GM18867 (cell line): ENCODE measurements at regions not wholly inside any gene's neighbourhood (a gene's known extent, or its start where the extent isn't known, plus 50 kb on each side); places are given as distances from the start of the nearest gene placed in this dataset.

ENCODE experiments used
- ATAC-seq: cut with Tn5 transposase; IDR thresholded peaks from one replicate; pipeline ENCODE4 v1.9.1; 2021; ENCODE audit warnings: mild to moderate bottlenecking, moderate library complexity; ENCODE audit not compliant: unreplicated experiment

DNA sequence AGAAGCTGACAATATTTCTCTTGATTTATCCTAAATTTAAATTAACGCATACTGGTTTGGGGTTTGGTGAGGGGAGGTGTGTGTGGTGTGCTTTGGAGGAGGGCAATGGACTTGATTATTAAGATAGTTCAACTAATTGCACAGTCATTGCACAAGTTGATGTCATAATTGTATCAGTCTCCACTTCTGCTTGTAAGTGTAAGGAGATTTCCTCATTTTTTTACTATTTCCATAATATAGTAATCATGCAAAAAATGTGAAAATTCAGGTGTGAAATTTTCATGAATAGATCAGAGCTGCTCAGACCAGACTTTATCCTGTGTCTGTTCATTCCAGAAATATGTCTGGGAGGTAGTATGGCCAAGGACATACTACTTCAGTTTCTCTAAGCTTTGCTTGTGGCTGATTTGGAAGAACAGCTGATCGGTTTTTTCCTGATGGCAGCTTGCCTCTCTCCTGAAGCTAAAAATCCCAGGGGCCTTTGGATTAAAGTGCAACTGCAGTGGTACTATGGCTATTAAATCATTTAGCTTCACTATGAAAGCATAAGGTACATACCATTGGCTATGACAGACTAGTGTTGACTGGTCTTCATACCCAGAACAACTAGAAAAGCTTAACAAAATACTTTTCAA, 201.8 kb upstream of the MIR17HG start:
- no peak for ATAC-seq

DNA sequence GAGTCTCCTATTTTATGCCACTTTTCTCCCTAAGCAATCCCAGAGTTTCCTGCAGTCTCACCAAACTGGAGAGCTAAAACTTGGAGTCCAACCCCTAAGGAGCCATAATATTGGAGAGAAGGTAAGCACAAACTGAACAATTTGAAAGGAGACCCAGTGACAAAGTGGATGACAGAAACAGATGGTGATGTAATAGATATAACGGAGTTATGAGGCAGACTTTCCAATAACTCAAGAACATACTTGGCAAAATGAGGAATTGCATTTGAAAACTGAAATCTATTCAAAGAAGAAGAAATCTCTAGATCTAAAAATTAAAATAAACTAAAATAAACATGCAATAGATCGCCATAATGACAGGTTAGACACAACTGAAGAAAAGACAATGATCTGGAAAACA, 200.9 kb upstream of the MIR17HG start:
- no peak for ATAC-seq

DNA sequence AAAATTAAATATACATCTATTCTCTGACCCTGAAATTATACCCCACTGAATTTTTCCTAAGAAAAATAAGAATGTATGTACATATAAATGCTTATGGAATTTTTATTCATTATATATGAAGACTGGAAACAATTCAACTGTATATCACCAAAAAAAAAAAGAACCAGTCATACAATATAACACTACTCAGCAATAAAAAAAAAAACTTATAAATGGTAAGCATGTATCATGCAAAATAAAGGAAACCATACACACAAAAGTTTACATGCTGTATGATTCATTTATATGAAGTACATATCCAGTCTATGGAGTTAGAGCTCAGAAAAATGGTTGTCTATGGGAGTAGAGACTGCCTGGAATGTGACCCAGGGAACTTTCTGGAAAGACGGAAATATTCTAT, 199.4 kb upstream of the MIR17HG start:
- no peak for ATAC-seq

DNA sequence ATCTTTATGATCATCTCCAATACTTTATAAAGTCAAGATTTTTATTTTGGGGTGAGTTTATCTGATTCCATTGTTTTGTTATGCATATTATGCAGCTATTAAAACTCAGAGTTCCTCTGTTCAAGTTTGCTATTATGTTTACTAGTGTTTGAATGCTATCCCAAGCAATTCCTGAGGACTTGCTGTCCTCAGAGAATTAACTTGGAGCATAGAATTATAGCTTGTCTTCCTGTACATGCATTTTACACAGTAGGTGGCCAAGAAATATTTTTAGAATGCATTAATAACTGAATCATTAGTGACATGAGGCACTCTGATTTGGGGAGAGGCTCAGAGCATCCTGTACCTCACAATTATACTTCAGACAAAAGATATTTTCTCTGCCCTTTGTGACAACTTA, 195.6 kb upstream of the MIR17HG start:
- no peak for ATAC-seq

DNA sequence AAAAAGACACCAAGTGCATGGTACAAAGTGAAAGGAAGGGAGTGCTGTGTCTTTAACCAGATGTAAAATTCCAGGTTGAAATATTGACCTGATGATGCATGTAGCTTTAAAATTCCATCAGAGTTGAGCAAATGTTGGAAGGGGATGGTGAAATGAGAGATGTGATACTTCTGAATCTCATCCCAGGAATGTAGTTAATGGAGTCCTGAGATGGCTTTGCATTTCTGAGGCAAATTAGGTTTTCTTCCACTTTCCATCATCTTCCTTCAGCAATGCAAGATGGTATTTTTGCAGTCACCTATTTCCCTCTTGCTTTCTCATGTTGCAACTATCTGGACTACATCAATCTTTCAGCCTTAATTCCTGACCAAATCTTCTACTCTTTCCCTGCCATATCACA, 194.1 kb upstream of the MIR17HG start:
- no peak for ATAC-seq

DNA sequence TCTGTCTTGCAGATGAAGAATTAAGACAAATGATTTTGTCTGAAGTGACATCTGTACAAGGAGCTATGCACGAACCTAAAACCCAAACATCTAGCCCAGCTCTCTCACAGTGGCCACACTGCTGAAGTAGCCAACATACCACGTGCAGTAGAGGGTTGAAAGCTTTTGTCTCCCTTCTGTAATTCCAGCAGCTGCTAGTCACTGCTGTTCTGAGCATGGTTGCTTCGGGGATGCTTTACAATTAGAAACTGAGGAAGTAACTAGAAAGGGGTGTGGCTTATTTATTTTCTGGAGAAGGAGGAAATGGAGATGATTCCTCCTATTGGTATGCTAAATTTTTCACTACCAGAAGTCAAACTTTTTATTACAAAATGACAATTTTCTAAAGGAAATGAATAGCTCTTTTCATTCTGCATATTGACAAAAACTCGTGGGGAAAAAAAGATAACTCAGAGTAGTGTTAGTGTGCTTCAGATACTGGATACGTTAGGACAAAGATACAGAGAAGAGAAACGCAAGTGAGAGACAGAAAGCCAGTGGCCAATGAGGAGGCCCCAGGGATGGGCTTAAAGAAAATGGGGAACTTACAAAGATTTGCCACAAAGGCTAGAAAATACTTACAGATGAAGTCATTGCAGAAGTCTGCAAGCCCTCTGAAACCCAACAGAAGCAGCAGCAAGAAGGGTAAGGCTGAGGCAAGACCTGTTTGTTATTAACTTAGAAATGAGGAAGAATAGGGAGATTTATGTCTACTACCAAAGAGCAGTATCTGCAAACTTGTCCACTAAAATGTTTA, 192.7 kb upstream of the MIR17HG start:
- peak; percentile 82 for ATAC-seq

DNA sequence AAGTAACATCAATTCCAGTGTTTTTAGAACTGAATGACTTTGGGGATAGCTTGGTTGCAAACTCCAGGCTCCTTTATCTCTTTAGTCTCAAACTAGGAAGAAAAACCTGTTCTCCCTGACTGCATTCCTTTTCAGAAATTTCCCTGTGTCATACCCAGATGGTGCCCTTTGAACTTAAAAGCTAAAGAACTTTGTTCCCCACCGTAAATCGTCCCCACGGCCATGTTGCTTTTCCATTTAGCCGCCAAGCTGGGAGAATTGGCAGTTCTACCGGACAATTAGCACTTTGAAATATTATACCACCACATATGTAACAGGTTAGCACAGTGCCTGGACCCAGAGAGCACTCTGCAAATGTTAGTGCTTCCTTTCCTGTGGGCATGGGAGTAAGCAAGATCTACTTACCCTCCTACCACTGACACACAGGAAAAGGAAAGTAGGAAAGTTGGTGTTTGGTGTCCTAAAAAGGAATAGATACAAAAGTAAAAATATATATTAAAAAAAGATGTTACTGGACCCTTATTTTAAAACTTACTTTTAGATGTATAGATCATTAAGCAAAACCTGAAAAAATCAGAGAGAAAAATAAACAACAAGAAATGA, 191.9 kb upstream of the MIR17HG start:
- no peak for ATAC-seq

DNA sequence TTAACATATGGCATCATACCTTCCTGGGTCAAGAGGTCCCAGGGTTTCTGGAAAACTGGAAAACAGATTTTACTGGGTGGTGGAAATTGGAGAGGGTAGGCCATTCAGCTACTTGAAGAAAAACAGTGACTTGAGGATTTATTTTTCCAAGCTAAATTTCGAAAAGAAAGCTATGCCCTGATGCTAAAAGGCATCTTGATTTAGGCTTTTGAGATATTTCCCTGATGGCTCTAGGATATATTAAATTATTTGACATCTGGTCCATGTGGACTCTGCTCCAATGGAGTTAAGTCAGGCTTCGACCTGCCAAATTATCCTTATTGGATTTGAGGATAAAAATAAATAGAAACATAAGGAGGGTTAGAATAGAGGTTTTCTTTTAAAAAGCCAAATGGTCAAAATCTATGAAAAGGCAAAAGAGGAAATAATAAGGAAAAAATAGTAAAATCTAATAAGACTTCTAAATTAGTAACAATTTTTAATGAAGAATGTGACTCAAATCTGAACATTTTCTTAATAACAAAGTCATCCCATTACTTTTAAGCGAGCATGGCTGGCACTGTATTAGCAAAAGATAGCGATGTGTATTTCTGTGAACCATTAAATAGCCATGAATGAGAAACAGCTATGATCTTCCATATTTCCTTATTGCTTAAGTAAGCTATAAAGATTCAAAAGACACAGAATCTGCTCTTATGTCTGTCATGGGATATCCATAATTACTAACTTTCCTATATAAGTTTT, 190.0 kb upstream of the MIR17HG start:
- no peak for ATAC-seq

DNA sequence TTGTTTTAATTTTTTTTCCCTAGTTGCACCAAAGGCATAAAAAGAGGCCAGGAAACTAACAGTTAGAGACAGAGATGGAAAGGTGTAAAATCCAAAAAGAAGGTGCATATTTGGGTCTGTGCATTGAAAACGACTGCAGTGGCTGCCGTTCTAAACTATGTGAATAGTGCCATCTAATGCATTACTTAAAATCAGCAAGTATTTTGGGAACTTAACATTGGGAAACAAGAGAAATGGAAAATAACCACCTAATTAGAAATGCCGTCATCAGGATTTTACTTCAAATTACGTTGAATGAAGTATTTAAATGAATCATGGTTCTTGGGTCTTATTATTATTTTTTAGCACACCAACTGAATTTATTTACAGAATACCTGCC, 189.5 kb upstream of the MIR17HG start:
- ATAC-seq, result no peak

DNA sequence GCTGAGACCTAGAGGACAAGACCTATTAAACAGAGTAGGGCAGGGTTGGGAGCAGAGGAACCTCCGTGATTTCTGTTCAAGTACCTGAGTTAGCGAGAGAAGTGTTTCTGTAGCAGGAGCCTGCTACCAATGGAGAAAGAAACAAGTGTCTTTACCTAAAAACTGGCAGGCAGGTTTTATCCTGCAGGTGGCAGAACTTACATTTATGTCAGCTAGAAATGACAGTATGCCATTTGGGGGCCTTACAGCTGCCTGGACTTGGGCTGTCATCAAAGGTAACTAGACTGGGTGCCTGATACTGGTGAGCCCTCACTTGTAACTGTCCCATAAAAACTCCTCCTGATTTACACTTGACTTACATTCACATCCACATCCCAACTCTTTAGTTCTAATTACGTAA, 185.3 kb upstream of the MIR17HG start:
- peak; percentile 54 for ATAC-seq

DNA sequence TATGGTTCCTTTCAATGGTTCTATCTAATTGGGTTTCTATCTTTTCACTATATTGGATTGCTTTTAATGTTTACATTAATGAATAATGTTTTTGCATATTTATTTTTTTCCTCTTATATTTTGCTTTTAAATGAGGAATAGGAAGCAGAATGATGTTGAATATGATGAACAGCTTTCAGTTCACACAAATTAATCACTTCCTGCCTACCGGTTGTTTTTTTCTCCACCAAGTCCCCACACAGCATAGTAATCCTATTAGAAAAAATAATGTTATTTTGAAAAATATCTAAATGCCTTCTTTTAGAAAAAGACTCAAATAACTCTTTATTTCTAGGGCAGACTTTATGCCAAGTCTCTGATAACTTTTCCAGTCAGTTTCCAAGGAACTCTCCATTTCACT, 184.9 kb upstream of the MIR17HG start:
- ATAC-seq, result no peak

DNA sequence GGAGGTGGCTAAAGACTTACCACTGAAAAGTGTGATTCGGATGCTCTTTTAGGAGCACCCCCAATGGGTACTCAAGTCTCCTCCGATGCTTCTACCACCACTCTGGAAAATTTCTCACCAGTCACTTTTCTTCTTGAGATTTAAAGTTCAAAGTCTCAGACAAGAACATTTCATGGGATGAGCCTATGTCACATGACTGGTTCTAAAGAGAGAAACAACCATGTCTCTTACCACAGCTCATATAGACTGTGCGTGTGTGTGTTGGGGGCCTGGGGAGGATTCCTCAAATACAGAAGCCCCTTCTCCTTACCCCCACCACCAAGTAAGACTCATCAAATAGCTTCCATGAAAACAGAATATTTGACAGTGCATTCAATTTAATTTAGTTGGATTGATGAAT, 181.7 kb upstream of the MIR17HG start:
- ATAC-seq, result no peak

DNA sequence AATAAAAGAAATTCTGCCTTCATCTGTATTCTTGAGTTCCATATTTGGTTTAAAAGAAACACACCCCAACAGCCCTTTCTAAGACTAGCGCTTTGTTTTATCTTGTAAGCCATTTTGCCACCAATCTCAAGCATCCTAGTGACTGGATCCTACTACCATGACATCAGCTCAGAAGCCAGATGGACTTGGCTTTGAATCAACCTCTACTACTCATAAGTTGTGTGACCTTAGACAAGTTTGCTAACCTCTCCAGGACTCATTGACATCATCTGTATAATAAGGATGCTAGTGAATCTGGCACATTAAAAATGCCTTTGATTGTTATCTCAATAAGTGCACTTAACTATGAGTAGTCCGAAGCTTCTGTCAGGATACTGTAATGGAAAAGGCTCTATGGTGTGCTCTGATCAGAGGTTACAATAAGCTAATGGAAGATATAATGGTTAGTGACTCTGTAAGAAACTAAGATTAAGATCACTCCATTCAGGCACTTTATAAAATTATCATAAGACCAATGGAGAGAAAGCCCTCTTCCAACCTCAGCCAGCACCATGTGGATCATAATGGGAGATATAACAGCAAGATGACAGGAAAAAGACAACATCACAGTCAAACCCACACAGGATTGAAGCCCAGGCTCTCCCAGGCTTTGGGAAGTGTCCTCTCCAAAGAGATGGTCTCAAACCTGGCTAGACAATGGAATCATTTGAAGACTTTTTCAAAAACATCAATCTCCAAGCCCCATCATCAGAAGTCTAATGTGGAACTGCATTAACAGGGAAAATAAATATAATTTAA, 180.6 kb upstream of the MIR17HG start:
- ATAC-seq, result no peak

DNA sequence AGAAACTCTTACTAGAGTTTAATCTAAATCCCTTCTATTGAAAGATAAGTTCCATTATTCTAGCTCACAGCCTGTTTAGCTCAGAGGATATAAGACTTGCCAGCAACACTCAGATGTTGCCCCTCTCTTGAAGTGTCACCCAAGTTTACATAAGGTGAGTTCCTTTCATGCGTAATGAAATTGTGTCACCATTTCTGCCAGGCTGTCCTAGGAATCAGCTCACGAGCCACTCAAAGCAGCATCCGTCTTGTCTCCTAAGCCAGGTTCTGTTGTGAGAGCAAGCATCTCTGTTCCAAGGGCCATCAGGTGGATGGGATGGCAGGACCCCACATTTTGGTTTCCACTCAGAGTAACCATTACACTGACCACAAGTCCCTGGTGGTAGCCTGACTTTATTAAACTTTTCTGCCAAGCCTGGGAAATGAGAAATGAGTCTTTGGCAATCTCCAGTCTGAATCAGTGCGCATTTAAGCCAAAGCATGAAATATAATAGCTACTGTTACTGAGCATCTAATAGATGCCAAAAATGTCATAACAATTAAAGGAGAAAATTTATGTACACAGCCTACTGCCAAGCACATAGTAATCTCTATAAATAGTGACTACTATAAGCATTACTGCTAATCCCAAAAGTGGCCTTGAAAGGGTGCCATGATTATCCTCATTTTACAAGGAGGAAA, 179.6 kb upstream of the MIR17HG start:
- no peak for ATAC-seq

DNA sequence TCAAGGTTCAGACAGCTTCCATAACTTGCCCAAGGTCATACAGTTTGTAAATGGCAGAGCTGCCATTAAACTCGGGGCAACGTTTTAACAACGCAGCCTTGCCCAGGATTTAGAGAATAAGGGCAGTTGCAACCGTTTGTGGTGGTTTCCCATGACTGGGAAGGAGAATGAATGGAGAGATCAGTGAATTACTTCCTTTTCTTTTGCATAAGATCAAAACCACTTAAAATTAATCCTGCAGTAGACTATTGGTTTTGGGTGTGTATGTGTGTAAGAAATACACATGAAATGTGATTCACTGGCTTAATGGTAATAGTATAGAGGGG, 179.1 kb upstream of the MIR17HG start:
- ATAC-seq, result no peak

DNA sequence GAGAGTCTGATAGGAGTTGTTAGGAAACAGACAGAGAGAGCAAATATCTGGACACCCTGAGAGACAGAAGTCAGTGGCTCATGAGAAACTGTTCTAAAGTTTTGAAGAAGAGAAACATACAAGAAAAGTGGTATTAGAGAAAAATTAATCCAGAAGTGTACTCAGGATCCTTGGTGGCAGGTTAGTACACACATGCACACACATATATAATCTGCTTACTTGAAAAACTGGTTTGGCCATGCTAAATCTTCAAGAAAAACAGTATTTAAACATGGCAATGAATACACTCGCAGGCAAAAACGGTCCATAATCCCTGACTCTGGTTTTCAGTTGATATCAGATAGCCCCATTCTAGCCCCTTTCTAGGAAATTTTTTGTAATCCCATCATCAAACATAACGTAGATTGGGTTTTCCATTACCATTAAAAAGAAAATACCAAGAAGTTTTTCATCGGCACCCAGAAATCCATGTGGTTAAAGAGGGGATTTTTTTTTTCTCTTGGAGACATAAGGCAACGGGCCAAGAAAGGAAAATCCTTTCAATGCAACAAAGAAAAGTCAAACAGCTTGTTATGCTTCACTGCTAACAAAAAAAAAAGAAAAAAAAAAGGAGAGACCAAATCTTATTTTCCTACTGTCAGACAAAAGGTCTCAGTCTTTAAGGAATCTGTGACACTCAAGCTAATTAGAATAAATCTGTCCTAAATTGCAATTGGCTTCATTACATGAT, 178.0 kb upstream of the MIR17HG start:
- ATAC-seq, result no peak

DNA sequence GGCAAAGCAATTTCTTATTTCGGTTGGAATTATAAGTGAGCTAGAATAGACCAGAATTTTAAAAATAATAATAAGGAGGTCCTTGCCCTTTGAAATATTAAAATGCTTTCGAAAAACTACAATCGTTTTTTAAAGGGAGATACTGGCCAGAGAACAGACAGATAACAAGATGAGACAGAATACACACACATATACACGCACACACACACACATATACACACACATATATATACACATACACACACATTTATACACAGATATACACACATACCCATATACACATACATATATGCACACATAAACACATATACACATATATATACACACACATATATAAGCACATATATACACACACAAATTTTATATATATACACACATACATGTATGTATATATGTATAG, 175.3 kb upstream of the MIR17HG start:
- ATAC-seq, result no peak

DNA sequence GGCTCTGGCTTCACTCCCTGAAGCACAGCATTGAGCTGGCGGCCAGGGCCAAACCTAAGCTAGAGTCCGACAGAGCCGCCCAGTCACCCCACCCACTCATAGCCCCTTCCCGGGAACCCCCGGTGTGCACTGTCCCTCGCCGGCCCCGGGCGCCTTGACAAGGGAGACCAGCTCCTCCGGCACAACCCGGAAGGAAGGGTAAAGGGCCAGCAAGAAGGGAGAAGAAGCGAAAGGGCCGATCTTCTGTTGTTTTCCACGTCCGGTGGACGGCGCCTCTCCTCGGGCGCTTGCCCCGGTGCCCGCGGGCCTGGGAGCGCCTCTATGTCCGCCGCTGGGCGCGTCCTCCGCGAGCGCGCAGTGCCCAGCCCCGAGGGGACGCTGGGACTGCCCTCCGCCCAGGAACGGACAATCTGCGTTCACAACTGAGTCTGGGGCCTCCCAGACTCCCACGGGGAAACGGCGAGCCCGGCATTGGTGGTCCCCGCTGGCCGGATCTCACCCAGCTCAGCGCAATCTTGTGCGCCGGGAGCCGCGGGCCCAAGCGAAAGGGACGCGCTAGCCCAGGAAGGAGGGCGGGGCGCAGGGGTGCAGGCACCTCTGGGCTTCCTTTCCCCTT, 172.5 kb upstream of the MIR17HG start:
- ATAC-seq, result no peak

DNA sequence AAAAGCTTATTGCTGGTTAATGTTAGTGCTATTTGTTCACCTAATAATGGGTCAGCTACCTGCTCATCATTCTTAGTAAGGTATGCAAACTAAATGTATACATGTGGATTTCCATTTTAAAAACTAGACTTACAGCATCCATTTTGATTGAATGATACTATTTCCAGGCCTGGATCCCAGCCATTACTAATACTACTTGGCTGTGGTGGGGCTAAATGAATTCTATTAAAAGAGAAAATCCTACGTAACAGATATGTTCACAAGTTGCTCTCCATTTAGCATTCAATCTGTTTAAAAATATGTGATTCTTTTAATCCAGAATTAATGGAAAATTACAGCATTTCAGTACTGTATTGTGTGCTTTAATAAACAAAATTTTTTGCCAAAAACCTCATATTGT, 169.4 kb upstream of the MIR17HG start:
- ATAC-seq, result no peak
